Natural killer cell treated with Interleukin-12 subunit alpha and Interleukin-12 subunit beta and Interleukin-15 and Interleukin-18, amount 100 ng/mL, for 72 hours (primary cell): ENCODE measurements at regions not wholly inside any gene's neighbourhood (a gene's known extent, or its start where the extent isn't known, plus 50 kb on each side); places are given as distances from the start of the nearest gene placed in this dataset.
"Not testable (repeated sequence)": the region's sequence is repeated elsewhere in the genome, so short reads cannot be mapped to it uniquely, and the experiment has no call there.

Experiments
- ATAC-seq, 2 donors: fragments of 150-1000 bp; cut with Tn5 transposase in 1 of 2; sonication (Bioruptor Pico), chemical (Tn5 transposase) in 1 of 2; 2 replicates each; pipeline ENCODE4 v1.10.0; 2021
- DNase-seq: peaks from one replicate; pipeline ENCODE4 v3.0.0; 2022; ENCODE audit warnings: low spot score
- H3K27ac Mint-ChIP-seq, 2 donors: 1 replicate in 1 of 2; 2 replicates in 1 of 2; pipeline ENCODE4 v1.8.0; 2022; ENCODE audit warnings: mixed read lengths in 2 of 2, mild to moderate bottlenecking in 1 of 2, moderate library complexity in 1 of 2
- H3K27me3 Mint-ChIP-seq, 2 donors: 1 replicate in 1 of 2; 2 replicates in 1 of 2; pipeline ENCODE4 v1.8.0; 2022; ENCODE audit warnings: mixed read lengths in 2 of 2
- H3K36me3 Mint-ChIP-seq: one replicate; pipeline ENCODE4 v1.8.0; 2022; ENCODE audit warnings: mixed read lengths
- H3K4me1 Mint-ChIP-seq, 2 donors: 1 replicate in 1 of 2; 2 replicates in 1 of 2; pipeline ENCODE4 v1.8.0; 2022; ENCODE audit warnings: low read depth in 2 of 2, mixed read lengths in 2 of 2, mild to moderate bottlenecking in 1 of 2
- H3K4me3 Mint-ChIP-seq: one replicate; pipeline ENCODE4 v1.8.0; 2022; ENCODE audit warnings: mixed read lengths
- H3K9me3 Mint-ChIP-seq: 2 replicates; pipeline ENCODE4 v1.8.0; 2022; ENCODE audit warnings: mixed read lengths

GRCh38 chr4:115515366-115515765 lies 401.9 kb upstream of the NDST4 start:
- Mint-ChIP-seq H3K36me3 (no peaks in the 10 kb centered on the region), H3K4me3 (no peak overlapping the region), H3K27me3 (no peaks in the 10 kb centered on the region)

GRCh38 chr4:115514675-115515074 lies 401.3 kb upstream of the NDST4 start:
- H3K4me1 Mint-ChIP-seq = no peaks in the 10 kb centered on the region
- no peaks in the 10 kb centered on the region for H3K27me3 Mint-ChIP-seq
- H3K36me3 Mint-ChIP-seq = no peaks in the 10 kb centered on the region
- DNase-seq = no peak
- peaks cover 2% of the 10 kb centered on the region for H3K9me3 Mint-ChIP-seq
- H3K27ac Mint-ChIP-seq = no peak overlapping the region
- ATAC-seq = no peak
- no peak overlapping the region for H3K4me3 Mint-ChIP-seq

More at GRCh38 chr4:115515366-115515765, 401.9 kb upstream of the NDST4 start:
- no peak overlapping the region for H3K27ac Mint-ChIP-seq
- no peak for DNase-seq
- H3K4me1 Mint-ChIP-seq = no peaks in the 10 kb centered on the region
- peaks cover 2% of the 10 kb centered on the region for H3K9me3 Mint-ChIP-seq
- no peak for ATAC-seq

GRCh38 chr4:115505326-115505725 lies 391.9 kb upstream of the NDST4 start:
- DNase-seq (no peak), ATAC-seq (no peak)
- H3K9me3 Mint-ChIP-seq = peaks cover 8% of the 10 kb centered on the region
- H3K36me3 Mint-ChIP-seq = no peaks in the 10 kb centered on the region
- H3K4me1 Mint-ChIP-seq = no peaks in the 10 kb centered on the region
- no peak overlapping the region for H3K27ac Mint-ChIP-seq
- no peaks in the 10 kb centered on the region for H3K27me3 Mint-ChIP-seq
- H3K4me3 Mint-ChIP-seq = no peak overlapping the region

DNA sequence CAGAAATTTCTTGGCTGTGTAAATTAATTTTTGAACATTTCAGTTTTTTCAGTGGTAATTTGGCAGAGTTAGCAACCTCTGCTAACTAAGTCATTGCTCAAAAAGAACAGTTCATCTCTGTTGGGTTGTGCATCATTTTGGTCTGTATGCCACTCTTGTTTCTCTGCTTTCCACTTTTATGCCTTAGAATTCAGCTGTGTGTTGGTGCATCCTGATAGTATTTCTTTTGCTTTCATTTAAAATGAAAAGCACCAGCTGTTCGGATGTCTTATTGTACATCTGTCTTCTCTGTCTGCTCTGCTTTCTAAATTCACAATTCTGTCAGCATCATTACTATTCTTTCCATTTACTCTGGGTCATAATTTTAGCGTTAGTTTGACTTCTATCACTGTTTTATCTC lies 388.2 kb upstream of the NDST4 start:
- H3K9me3 Mint-ChIP-seq = peaks cover 8% of the 10 kb centered on the region
- no peaks in the 10 kb centered on the region for H3K36me3 Mint-ChIP-seq
- no peak overlapping the region for H3K4me3 Mint-ChIP-seq
- DNase-seq (no peak), ATAC-seq (no peak)
- no peaks in the 10 kb centered on the region for H3K27me3 Mint-ChIP-seq
- H3K4me1 Mint-ChIP-seq = no peaks in the 10 kb centered on the region
- H3K27ac Mint-ChIP-seq = no peak overlapping the region

DNA sequence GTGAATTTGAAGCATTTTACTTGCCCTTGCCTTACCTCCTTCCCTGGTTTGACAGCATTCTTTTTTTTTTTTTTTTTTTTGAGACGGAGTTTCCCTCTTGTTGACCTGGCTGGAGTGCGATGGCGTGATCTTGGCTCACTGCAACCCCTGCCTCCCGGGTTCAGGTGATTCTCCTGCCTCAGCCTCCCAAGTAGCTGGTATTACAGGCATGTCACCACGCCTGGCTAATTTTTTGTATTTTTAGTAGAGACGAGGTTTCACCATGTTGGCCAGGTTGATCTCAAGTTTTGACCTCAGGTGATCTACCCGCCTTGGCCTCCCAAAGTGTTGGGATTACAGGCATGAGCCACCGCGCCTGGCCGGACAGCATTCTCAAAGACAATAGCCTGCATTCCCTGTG lies 380.4 kb upstream of the NDST4 start:
- not testable (repeated sequence) for H3K27ac Mint-ChIP-seq, H3K4me1 Mint-ChIP-seq, DNase-seq, ATAC-seq, H3K9me3 Mint-ChIP-seq, H3K4me3 Mint-ChIP-seq, H3K36me3 Mint-ChIP-seq, H3K27me3 Mint-ChIP-seq

DNA sequence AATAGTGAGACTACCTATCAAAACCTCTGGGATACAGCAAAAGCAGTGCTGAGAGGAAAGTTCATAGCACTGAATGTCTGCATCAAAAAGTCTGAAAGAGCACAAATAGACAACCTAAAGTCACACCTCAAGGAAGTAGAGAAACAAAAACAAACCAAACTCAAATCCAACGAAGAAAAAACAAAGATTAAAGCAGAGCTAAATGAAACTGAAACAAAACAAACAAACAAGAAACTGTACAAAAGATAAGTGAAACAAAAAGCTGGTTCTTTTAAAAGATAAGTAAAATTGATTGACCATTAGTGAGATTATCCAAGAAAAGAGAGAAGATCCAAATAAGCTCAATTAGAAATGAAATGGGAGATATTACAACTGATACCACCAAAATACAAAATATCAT lies 378.3 kb upstream of the NDST4 start:
- peaks cover 13% of the 10 kb centered on the region for H3K36me3 Mint-ChIP-seq
- H3K27ac Mint-ChIP-seq = no peak overlapping the region
- DNase-seq (no peak), ATAC-seq (no peak)
- H3K4me3 Mint-ChIP-seq = no peak overlapping the region
- peaks cover 5% of the 10 kb centered on the region for H3K9me3 Mint-ChIP-seq
- no peaks in the 10 kb centered on the region for H3K27me3 Mint-ChIP-seq
- no peaks in the 10 kb centered on the region for H3K4me1 Mint-ChIP-seq

DNA sequence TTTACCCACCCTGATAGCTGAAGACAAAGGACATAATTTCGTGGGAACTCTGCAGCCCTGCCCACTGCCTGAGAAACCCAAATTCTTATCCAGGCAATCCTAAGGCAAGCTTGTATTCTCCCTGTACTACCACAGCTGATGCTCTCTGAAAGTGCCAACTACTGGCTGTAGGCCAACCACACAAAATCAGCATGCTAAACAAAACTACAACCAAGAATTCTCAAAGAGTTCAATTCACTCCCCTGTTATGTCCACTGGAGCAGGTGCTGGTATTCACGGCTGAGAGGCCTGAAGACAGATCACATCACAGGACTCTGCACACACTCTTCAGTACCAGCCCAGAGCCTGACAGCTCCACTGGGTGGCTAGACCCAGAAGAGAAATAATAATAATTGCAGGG lies 375.9 kb upstream of the NDST4 start:
- Mint-ChIP-seq H3K9me3 (peaks cover 3% of the 10 kb centered on the region), H3K27ac (no peak overlapping the region), H3K4me3 (no peak overlapping the region), H3K4me1 (no peaks in the 10 kb centered on the region), H3K27me3 (no peaks in the 10 kb centered on the region), H3K36me3 (peaks cover 13% of the 10 kb centered on the region)
- DNase-seq (no peak), ATAC-seq (no peak)

DNA sequence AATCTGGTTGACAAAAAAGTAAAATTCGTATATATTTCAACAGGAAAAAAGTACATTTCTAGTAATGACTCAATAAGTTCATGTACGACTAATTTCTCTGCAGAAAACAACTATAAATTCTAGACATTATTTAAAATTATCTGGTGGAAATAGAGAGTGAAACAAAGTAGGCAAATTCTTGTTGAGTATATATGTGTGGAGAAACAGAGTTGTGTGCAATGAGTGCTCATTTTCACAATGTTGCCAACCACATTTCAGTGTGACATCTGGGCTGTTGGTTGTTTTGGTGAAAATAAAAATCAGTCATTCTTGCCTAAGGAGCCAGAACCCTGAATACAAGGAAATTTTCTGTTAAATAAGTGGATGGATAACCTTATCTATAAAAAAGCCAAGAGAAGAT lies 372.0 kb upstream of the NDST4 start:
- no peak for ATAC-seq
- Mint-ChIP-seq H3K36me3 (peaks cover 4% of the 10 kb centered on the region), H3K27me3 (no peaks in the 10 kb centered on the region)

DNA sequence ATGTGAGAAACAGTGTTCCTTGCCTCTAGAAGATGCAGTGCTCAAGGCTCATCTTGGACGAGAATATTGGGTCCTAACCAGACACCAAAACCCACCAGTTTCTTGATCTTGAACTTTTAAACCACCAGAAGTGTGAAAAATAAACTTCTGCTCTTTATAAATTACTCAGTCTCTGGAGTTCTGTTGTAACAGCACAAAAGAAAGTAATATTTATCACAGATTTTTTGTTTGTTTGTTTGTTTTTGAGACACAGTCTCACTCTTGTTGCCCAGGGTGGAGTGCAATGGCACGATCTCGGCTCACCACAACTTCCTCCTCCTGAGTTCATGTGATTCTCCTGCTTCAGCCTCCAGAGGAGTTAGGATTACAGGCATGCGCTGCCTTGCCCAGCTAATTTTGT lies 371.1 kb upstream of the NDST4 start:
- no peaks in the 10 kb centered on the region for H3K27me3 Mint-ChIP-seq
- H3K4me1 Mint-ChIP-seq = no peaks in the 10 kb centered on the region
- no peak for ATAC-seq
- no peaks in the 10 kb centered on the region for H3K9me3 Mint-ChIP-seq
- H3K4me3 Mint-ChIP-seq = no peak overlapping the region
- H3K36me3 Mint-ChIP-seq = peaks cover 4% of the 10 kb centered on the region
- no peak for DNase-seq
- no peak overlapping the region for H3K27ac Mint-ChIP-seq

More for the DNA sequence above, 372.0 kb upstream of the NDST4 start:
- Mint-ChIP-seq H3K4me3 (no peak overlapping the region), H3K27ac (no peak overlapping the region), H3K4me1 (no peaks in the 10 kb centered on the region), H3K9me3 (no peaks in the 10 kb centered on the region)
- DNase-seq = no peak

GRCh38 chr4:115470763-115471162 lies 357.3 kb upstream of the NDST4 start:
- no peak overlapping the region for H3K27ac Mint-ChIP-seq
- no peaks in the 10 kb centered on the region for H3K4me1 Mint-ChIP-seq
- DNase-seq = no peak
- no peaks in the 10 kb centered on the region for H3K27me3 Mint-ChIP-seq
- no peak overlapping the region for H3K4me3 Mint-ChIP-seq
- peaks cover 4% of the 10 kb centered on the region for H3K9me3 Mint-ChIP-seq
- H3K36me3 Mint-ChIP-seq = no peaks in the 10 kb centered on the region
- no peak for ATAC-seq

DNA sequence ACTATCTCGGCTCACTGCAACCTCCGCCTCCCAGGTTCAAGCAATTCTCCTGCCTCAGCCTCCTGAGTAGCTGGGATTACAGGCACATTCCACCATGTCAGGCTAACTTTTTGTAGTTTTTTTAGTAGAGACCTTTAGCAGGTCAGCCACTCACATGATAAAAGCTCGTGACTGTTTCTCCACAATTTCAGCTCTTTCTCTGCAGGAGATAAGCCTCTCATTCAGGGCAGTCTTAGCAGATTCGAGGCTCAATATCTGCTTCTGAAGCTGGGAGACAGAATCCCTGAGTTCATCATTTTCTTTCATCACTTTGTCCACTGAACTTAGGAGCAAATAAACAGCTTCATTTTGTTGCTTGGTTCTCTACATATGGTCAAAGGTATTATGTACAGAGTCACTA lies 345.9 kb upstream of the NDST4 start:
- not testable (repeated sequence) for DNase-seq, H3K27me3 Mint-ChIP-seq, H3K36me3 Mint-ChIP-seq, H3K27ac Mint-ChIP-seq, H3K9me3 Mint-ChIP-seq, H3K4me1 Mint-ChIP-seq, H3K4me3 Mint-ChIP-seq, ATAC-seq

- no peak for DNase-seq
- Mint-ChIP-seq H3K27ac (no peak overlapping the region), H3K27me3 (no peaks in the 10 kb centered on the region), H3K9me3 (peaks cover 11% of the 10 kb centered on the region), H3K4me3 (no peak overlapping the region), H3K36me3 (no peaks in the 10 kb centered on the region), H3K4me1 (no peaks in the 10 kb centered on the region)
- ATAC-seq = no peak
Measured at GRCh38 chr4:115456231-115456630, 342.8 kb upstream of the NDST4 start.

DNA sequence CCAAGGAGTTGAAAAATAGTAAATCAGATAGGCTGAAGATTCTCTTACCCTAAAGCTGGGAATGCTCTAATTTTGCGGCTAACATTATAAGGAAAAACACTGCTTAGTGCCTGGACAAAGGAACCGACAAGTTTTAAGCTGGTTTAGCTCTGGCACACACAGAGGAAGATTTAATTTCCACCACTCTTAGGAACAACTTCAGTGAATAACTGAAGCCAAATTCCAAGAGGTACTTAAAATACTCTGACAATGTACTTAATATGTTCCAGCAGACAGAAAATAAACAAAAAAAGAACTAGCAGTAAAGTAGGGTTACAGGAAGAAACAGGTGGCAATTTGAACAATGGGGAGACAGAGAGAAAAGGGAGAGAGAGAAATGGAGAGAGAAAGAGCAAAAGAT lies 340.8 kb upstream of the NDST4 start:
- Mint-ChIP-seq H3K27me3 (no peaks in the 10 kb centered on the region), H3K36me3 (peaks cover 5% of the 10 kb centered on the region), H3K9me3 (peaks cover 16% of the 10 kb centered on the region), H3K4me1 (peaks cover 0 to 3% of the 10 kb centered on the region in 2 donors), H3K4me3 (no peak overlapping the region), H3K27ac (no peak overlapping the region)
- no peak for DNase-seq
- ATAC-seq = no peak

- H3K9me3 Mint-ChIP-seq = peaks cover 13% of the 10 kb centered on the region
- no peak for DNase-seq
- H3K36me3 Mint-ChIP-seq = peaks cover 5% of the 10 kb centered on the region
- H3K4me3 Mint-ChIP-seq = no peak overlapping the region
- H3K27ac Mint-ChIP-seq = no peak overlapping the region
- no peaks in the 10 kb centered on the region for H3K27me3 Mint-ChIP-seq
- peaks cover 0 to 3% of the 10 kb centered on the region in 2 donors for H3K4me1 Mint-ChIP-seq
- no peak for ATAC-seq
Measured at GRCh38 chr4:115453416-115453815, 340.0 kb upstream of the NDST4 start.

DNA sequence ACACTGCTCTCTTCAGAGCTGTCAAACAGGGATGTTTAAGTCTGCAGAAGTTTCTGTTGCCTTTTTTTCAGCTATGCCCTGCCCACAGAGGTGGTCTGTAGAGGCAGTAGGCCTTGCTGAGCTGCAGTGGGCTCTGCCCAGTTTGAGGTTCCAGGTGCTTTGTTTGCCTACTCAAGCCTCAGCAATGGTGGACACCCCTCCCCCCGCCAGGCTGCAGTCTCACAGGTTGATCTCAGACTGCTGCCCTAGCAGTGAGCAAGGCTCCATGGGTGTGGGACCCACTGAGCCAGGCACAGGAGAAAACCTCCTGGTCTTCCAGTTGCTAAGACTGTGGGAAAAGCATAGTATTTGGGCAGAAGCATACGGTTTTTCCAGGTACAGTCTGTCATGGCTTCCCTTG lies 338.8 kb upstream of the NDST4 start:
- not testable (repeated sequence) for DNase-seq, ATAC-seq, H3K4me3 Mint-ChIP-seq, H3K36me3 Mint-ChIP-seq, H3K4me1 Mint-ChIP-seq, H3K27me3 Mint-ChIP-seq, H3K27ac Mint-ChIP-seq
- peaks cover 13% of the 10 kb centered on the region for H3K9me3 Mint-ChIP-seq
